Uterus (tissue), 2 donors: ENCODE measurements at regions not wholly inside any gene's neighbourhood (a gene's known extent, or its start where the extent isn't known, plus 50 kb on each side); places are given as distances from the start of the nearest gene placed in this dataset.

Experiments used
- CTCF ChIP-seq, 4 experiments: fragments of 200-600 bp in 2 of 4; fragments of 450-650 bp in 2 of 4; sonication (generic) in 2 of 4; IDR thresholded peaks; one replicate each; pipeline ENCODE4 v1.5.1; 2016 to 2019; ENCODE audit warnings: antibody characterized with exemption in 4 of 4, mild to moderate bottlenecking in 2 of 4, moderate library complexity in 1 of 4
- POLR2A ChIP-seq, 2 donors: fragments of 450-650 bp; IDR thresholded peaks; one replicate each; pipeline ENCODE4 v1.6.1; 2016; ENCODE audit warnings: antibody characterized with exemption in 2 of 2, mild to moderate bottlenecking in 1 of 2, moderate library complexity in 1 of 2

DNA sequence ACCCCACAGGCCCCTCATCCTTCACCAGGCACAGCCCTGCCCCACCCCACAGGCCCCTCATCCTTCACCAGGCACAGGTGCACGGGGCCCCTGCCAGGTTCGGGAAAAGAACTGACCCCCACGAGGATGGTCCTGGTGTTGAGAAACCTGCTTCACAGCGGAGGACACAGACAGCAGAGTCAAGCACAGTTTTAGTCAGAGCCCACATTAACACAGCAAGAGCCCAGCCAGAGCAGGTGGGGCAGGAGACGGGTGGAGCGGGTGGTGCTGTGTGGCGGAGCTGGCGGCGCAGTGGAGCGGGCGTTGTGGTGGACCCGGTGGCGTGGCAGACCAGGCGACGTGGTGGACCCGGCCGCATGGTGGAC lies 1085.5 kb downstream of the BRD1 start:
- TF ChIP-seq CTCF (IDR thresholded peaks at IDR 0.05) = no peak
- no peak for TF ChIP-seq POLR2A (IDR thresholded peaks at IDR 0.05)
